ENCODE measurements at regions not wholly inside any gene's neighbourhood (a gene's known extent, or its start where the extent isn't known, plus 50 kb on each side); places are given as distances from the start of the nearest gene placed in this dataset.
A peak's percentile ranks its signal among the peaks of the same experiment; 100 is the strongest.

GRCh38 chr6:14924126-14925024, 321.5 kb upstream of the JARID2 start:
- H3K27ac Mint-ChIP-seq = peak overlapping the region; percentile 57 to 87 (median 59); a peak in 4 of 7 replicates
- Histone ChIP-seq H3K27me3 (ENCODE audit: insufficient read depth, low read length) (no peaks in the 10 kb centered on the region), H3K23ac (ENCODE audit: insufficient read length, low read depth, low read length) (no peak overlapping the region), H3K9me3 (ENCODE audit: control insufficient read depth, low read depth, low read length) (no peaks in the 10 kb centered on the region), H3K23me2 (ENCODE audit: insufficient read length, low read depth, low read length, poor library complexity, severe bottlenecking) (no peaks in the 10 kb centered on the region), H3T11ph (ENCODE audit: low read length) (no peak overlapping the region), H3K79me2 (ENCODE audit: insufficient read depth, low read length) (no peaks in the 10 kb centered on the region; the same call in 1 of the 2 replicates), H3K79me1 (ENCODE audit: insufficient read depth, low read depth, low read length, poor library complexity, severe bottlenecking) (no peaks in the 10 kb centered on the region), H3K9ac (ENCODE audit: extremely low read depth, insufficient read length, low read length) (no peak overlapping the region), H3K56ac (ENCODE audit: insufficient read length, low read depth, low read length) (no peak overlapping the region), H2BK15ac (ENCODE audit: low read depth, low read length) (no peak overlapping the region), H3K18ac (ENCODE audit: insufficient read length, low read depth, low read length) (no peak overlapping the region), H2BK5ac (ENCODE audit: insufficient read length, low read length) (no peak overlapping the region), H2AK5ac (ENCODE audit: insufficient read length, low read length) (no peak overlapping the region), H3K14ac (ENCODE audit: insufficient read depth, low read length) (no peak overlapping the region), H2BK20ac (ENCODE audit: low read depth, low read length, poor library complexity, severe bottlenecking) (no peak overlapping the region), H3K4me1 (ENCODE audit: insufficient read depth, low read length) (peaks cover 10% of the 10 kb centered on the region; the same call in 1 of the 2 replicates), H3K4ac (ENCODE audit: low read depth, low read length) (no peak overlapping the region), H2AFZ (ENCODE audit: low read length) (no peak overlapping the region), H3K27ac (ENCODE audit: insufficient read length, low read depth, low read length) (no peak overlapping the region), H2BK12ac (ENCODE audit: insufficient read length, low read depth, low read length) (no peak overlapping the region), H4K20me1 (ENCODE audit: control insufficient read depth, insufficient read depth, insufficient read length) (no peaks in the 10 kb centered on the region), H4K8ac (replicated peaks; ENCODE audit: insufficient read length, low read depth, low read length) (no peak overlapping the region), H2BK120ac (ENCODE audit: low read depth, low read length, poor library complexity, severe bottlenecking) (no peak overlapping the region), H4K91ac (ENCODE audit: insufficient read length, low read depth, low read length) (no peak overlapping the region), H3K4me2 (ENCODE audit: insufficient read depth, insufficient read length, low read length) (no peak overlapping the region), H4K5ac (ENCODE audit: insufficient read length, low read depth, low read length) (no peak overlapping the region)
- peak; percentile 82 for DNase-seq
- H3K4me3 Mint-ChIP-seq = peak overlapping the region in 1 of 2 experiments; percentile 56; a peak in 3 of 5 replicates
- no peaks in the 10 kb centered on the region; a peak in 2 of 7 replicates for H3K36me3 Mint-ChIP-seq (ENCODE audit: insufficient read depth in 1 of 3, low read depth in 3 of 3)
- no peaks in the 10 kb centered on the region for H3K9me3 Mint-ChIP-seq
- no CpG with 5 or more reads among the region's 14 CpGs for WGBS (ENCODE audit: extremely low coverage, insufficient read length, low lambda C conversion rate)
- H3K4me1 Mint-ChIP-seq = peaks cover 49% of the 10 kb centered on the region in 2 experiments
- H3K27me3 Mint-ChIP-seq (ENCODE audit: low read depth) = no peaks in the 10 kb centered on the region
- no peak for TF ChIP-seq CTCF (conservative IDR thresholded peaks at IDR 0.05)
